CD14-positive monocyte (primary cell): ENCODE measurements at regions not wholly inside any gene's neighbourhood (a gene's known extent, or its start where the extent isn't known, plus 50 kb on each side); places are given as distances from the start of the nearest gene placed in this dataset.

Experiments used
- DNase-seq, 3 donors: peaks; one replicate each; pipeline ENCODE4 v3.0.0-alpha.2; 2011 to 2022
- H2AFZ ChIP-seq: 2 replicates; pipeline ENCODE4 v1.6.0; 2012; ENCODE audit warnings: mild to moderate bottlenecking, low read depth, low read length, inconsistent platforms; ENCODE audit not compliant: insufficient read depth, poor library complexity, severe bottlenecking
- H3K27ac ChIP-seq, 2 donors: 1 replicate in 1 of 2; 2 replicates in 1 of 2; pipeline ENCODE4 v1.5.1; 2012 to 2013; ENCODE audit warnings: low read length in 2 of 2, control low read depth in 1 of 2, inconsistent platforms in 1 of 2, low read depth in 1 of 2, mild to moderate bottlenecking in 1 of 2
- H3K27me3 ChIP-seq, 2 donors: one replicate each; pipeline versions ENCODE4 v1.6.0 to v1.6.1; 2011 to 2013; ENCODE audit warnings: low read length in 2 of 2; ENCODE audit not compliant: control insufficient read depth in 2 of 2, insufficient read depth in 2 of 2
- H3K36me3 ChIP-seq, 2 donors: replicated peaks in 1 of 2; 1 replicate in 1 of 2; 2 replicates in 1 of 2; pipeline versions ENCODE4 v1.5.1 to v1.6.1; 2012 to 2013; ENCODE audit warnings: low read length in 2 of 2, control low read depth in 1 of 2, inconsistent platforms in 1 of 2, mild to moderate bottlenecking in 1 of 2; ENCODE audit not compliant: insufficient read depth in 2 of 2, control insufficient read depth in 1 of 2
- H3K4me1 ChIP-seq, 2 donors: 1 replicate in 1 of 2; 2 replicates in 1 of 2; pipeline versions ENCODE4 v1.5.1 to v1.6.1; 2012 to 2013; ENCODE audit warnings: low read length in 2 of 2, control low read depth in 1 of 2, inconsistent platforms in 1 of 2, mild to moderate bottlenecking in 1 of 2, moderate library complexity in 1 of 2; ENCODE audit not compliant: insufficient read depth in 2 of 2, control insufficient read depth in 1 of 2
- H3K4me2 ChIP-seq: replicated peaks from 2 replicates; pipeline ENCODE3; 2012; ENCODE audit warnings: low read length, moderate library complexity, mild to moderate bottlenecking; ENCODE audit not compliant: poor library complexity, severe bottlenecking; ENCODE audit errors: extremely low read depth
- H3K4me3 ChIP-seq, 3 experiments: fragments of 200-600 bp in 1 of 3; sonication (generic) in 1 of 3; replicated peaks in 1 of 3; 1 replicate in 2 of 3; 2 replicates in 1 of 3; pipeline ENCODE4 v1.5.1; 2011 to 2013; ENCODE audit warnings: low read length in 3 of 3, mild to moderate bottlenecking in 3 of 3, control low read depth in 2 of 3, low read depth in 2 of 3, inconsistent platforms in 1 of 3, moderate library complexity in 1 of 3
- H3K79me2 ChIP-seq: 2 replicates; pipeline ENCODE4 v1.6.0; 2012; ENCODE audit warnings: mild to moderate bottlenecking, control low read depth, inconsistent platforms, low read length, moderate library complexity; ENCODE audit not compliant: insufficient read depth
- H3K9ac ChIP-seq: 2 replicates; pipeline ENCODE4 v1.6.0; 2017; ENCODE audit warnings: low read length, mild to moderate bottlenecking; ENCODE audit not compliant: insufficient read depth, poor library complexity, severe bottlenecking
- H3K9me3 ChIP-seq, 2 donors: replicated peaks in 1 of 2; 1 replicate in 1 of 2; 2 replicates in 1 of 2; pipeline versions ENCODE4 v1.5.1 to v1.6.1; 2012 to 2013; ENCODE audit warnings: low read length in 2 of 2, control low read depth in 1 of 2; ENCODE audit not compliant: control insufficient read depth in 1 of 2, insufficient read depth in 1 of 2
- H4K20me1 ChIP-seq: 2 replicates; pipeline ENCODE4 v1.6.0; 2012; ENCODE audit warnings: mild to moderate bottlenecking, low read length, control low read depth, moderate library complexity; ENCODE audit not compliant: insufficient read depth
- H3K27ac Mint-ChIP-seq, 7 donors: one replicate each; pipeline ENCODE4 v1.8.0; 2020; ENCODE audit warnings: mild to moderate bottlenecking in 7 of 7, mixed read lengths in 7 of 7, moderate library complexity in 6 of 7, inconsistent platforms in 2 of 7
- H3K27me3 Mint-ChIP-seq, 3 donors: one replicate each; pipeline ENCODE4 v1.8.0; 2021 to 2022; ENCODE audit warnings: low read depth in 3 of 3, mild to moderate bottlenecking in 3 of 3, mixed read lengths in 3 of 3, moderate library complexity in 3 of 3, inconsistent platforms in 1 of 3
- H3K36me3 Mint-ChIP-seq, 2 donors: one replicate each; pipeline ENCODE4 v1.8.0; 2020; ENCODE audit warnings: mixed read lengths in 2 of 2, inconsistent platforms in 1 of 2, mild to moderate bottlenecking in 1 of 2
- H3K4me1 Mint-ChIP-seq: one replicate; pipeline ENCODE4 v1.8.0; 2020; ENCODE audit warnings: mild to moderate bottlenecking, mixed read lengths
- H3K4me3 Mint-ChIP-seq, 2 donors: one replicate each; pipeline ENCODE4 v1.8.0; 2020; ENCODE audit warnings: mild to moderate bottlenecking in 2 of 2, mixed read lengths in 2 of 2, moderate library complexity in 1 of 2
- H3K9me3 Mint-ChIP-seq, 7 donors: one replicate each; pipeline ENCODE4 v1.8.0; 2020 to 2022; ENCODE audit warnings: mixed read lengths in 7 of 7, mild to moderate bottlenecking in 6 of 7, moderate library complexity in 6 of 7, inconsistent platforms in 2 of 7
- CTCF ChIP-seq: fragments of 200-600 bp; IDR thresholded peaks from one replicate; pipeline ENCODE4 v1.8.0; 2022; ENCODE audit warnings: antibody characterized with exemption, mild to moderate bottlenecking
- WGBS: methylation state at CpG from one replicate; pipeline ENCODE4 v1.1.5; 2013; ENCODE audit warnings: missing lambda C conversion rate; ENCODE audit not compliant: insufficient coverage; 5-methylcytosine and 5-hydroxymethylcytosine counted together
- intact Hi-C, 2 donors: fragments of 100-400 bp; cut with micrococcal nuclease; formaldehyde crosslinking; loops; one replicate each; pipeline versions ENCODE4 v1.15.0 to v1.15.1; 2023

- H3K9me3 Mint-ChIP-seq: peaks cover 0 to 8% (median 0%) of the 10 kb centered on the region in 7 donors
- no peaks in the 10 kb centered on the region for H3K4me1 ChIP-seq
- H2AFZ ChIP-seq: no peak overlapping the region
- no peaks in the 10 kb centered on the region for H3K79me2 ChIP-seq
- 94% methylated on average over 2 of the region's 6 CpGs for WGBS
- no peaks in the 10 kb centered on the region for H3K9me3 ChIP-seq
- H4K20me1 ChIP-seq: no peaks in the 10 kb centered on the region
- H3K27me3 ChIP-seq: no peaks in the 10 kb centered on the region
- DNase-seq: no peak
- TF ChIP-seq CTCF: no peak
- H3K36me3 Mint-ChIP-seq: peaks cover 0 to 5% of the 10 kb centered on the region in 2 donors
- H3K27ac Mint-ChIP-seq: no peak overlapping the region
- no peak overlapping the region for H3K4me3 ChIP-seq
- no peak overlapping the region for H3K27ac ChIP-seq
- H3K4me2 ChIP-seq: no peak overlapping the region
- no peaks in the 10 kb centered on the region for H3K27me3 Mint-ChIP-seq
- no peak overlapping the region for H3K9ac ChIP-seq
- H3K4me3 Mint-ChIP-seq: no peak overlapping the region
- intact Hi-C loops: no loop called here
- peaks cover 1% of the 10 kb centered on the region for H3K4me1 Mint-ChIP-seq
- no peaks in the 10 kb centered on the region for H3K36me3 ChIP-seq
These were observed 142.8 kb upstream of the PDE4D start for GRCh38 chr5:60036192-60036938.

GRCh38 chr5:60026161-60026560 is 132.6 kb upstream of the PDE4D start:
- DNase-seq: no peak
- peaks cover 0 to 8% (median 0%) of the 10 kb centered on the region in 7 donors for H3K9me3 Mint-ChIP-seq
- H3K4me3 ChIP-seq: no peak overlapping the region

More at GRCh38 chr5:60026161-60026560, 132.6 kb upstream of the PDE4D start:
- peaks cover 0 to 4% of the 10 kb centered on the region in 2 donors for H3K36me3 ChIP-seq
- no peak overlapping the region for H3K27ac ChIP-seq
- H3K9ac ChIP-seq: no peak overlapping the region
- no peak for TF ChIP-seq CTCF
- H3K4me3 Mint-ChIP-seq: no peak overlapping the region
- no peaks in the 10 kb centered on the region for H3K27me3 ChIP-seq
- H3K79me2 ChIP-seq: no peaks in the 10 kb centered on the region
- no CpG with 5 or more reads among the region's 2 CpGs for WGBS
- H3K27ac Mint-ChIP-seq: no peak overlapping the region
- H3K9me3 ChIP-seq: no peaks in the 10 kb centered on the region
- H3K4me2 ChIP-seq: no peak overlapping the region
- intact Hi-C loops: no loop called here
- no peaks in the 10 kb centered on the region for H3K4me1 Mint-ChIP-seq
- H3K36me3 Mint-ChIP-seq: peaks cover 11 to 13% of the 10 kb centered on the region in 2 donors
- no peaks in the 10 kb centered on the region for H3K27me3 Mint-ChIP-seq
- H3K4me1 ChIP-seq: no peaks in the 10 kb centered on the region
- no peak overlapping the region for H2AFZ ChIP-seq
- H4K20me1 ChIP-seq: no peaks in the 10 kb centered on the region
